ENCODE measurements at regions not wholly inside any gene's neighbourhood (a gene's known extent, or its start where the extent isn't known, plus 50 kb on each side); places are given as distances from the start of the nearest gene placed in this dataset.

DNA sequence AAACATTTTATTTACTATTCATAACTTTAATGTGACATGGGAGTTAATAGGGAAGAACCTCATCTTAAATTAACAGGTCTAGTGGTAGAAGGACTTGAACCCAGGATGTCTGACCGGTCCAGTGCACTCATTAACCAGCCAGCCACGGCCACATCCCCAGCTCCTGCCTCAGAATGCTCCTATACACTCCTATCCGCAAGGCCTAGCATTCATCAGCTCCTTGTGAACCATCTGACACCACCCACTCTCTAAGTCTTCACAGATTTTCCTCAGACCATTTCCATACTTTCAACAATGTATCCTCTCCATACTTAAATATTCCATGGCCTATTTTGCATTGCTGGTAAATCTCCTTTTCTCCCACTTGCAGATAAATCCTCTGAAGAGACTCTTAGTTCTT, 98.3 kb downstream of the KLF12 start:
- Mint-ChIP-seq H3K4me3 (no peak overlapping the region), H3K27me3 (no peaks in the 10 kb centered on the region), H3K36me3 (peaks cover 2 to 11% of the 10 kb centered on the region in 2 donors), H3K9me3 (no peaks in the 10 kb centered on the region), H3K27ac (no peak overlapping the region), H3K4me1 (peaks cover 19 to 42% of the 10 kb centered on the region in 2 donors)
- DNase-seq (no peak), ATAC-seq (replicated peaks) (no peak)

DNA sequence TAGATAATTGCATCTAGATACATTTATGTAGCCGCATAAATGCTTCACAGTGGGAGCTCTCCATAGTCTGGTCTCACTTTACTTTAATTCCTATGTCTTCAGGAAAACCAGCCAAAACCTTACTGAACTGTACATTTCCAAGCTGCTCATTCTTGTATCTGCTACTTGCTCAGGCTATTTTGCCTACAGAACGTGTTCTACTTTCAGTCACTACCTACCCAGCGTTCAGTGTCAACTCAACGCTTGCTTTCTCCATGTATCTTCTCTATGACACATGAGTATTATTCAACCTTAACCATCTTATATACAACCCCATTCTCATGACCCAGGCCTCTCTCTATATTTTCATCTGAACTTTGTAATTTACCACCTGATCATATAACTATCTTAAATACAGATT, 101.9 kb downstream of the KLF12 start:
- ATAC-seq (replicated peaks): no peak
- Mint-ChIP-seq H3K27ac (no peak overlapping the region), H3K27me3 (no peaks in the 10 kb centered on the region)

DNA sequence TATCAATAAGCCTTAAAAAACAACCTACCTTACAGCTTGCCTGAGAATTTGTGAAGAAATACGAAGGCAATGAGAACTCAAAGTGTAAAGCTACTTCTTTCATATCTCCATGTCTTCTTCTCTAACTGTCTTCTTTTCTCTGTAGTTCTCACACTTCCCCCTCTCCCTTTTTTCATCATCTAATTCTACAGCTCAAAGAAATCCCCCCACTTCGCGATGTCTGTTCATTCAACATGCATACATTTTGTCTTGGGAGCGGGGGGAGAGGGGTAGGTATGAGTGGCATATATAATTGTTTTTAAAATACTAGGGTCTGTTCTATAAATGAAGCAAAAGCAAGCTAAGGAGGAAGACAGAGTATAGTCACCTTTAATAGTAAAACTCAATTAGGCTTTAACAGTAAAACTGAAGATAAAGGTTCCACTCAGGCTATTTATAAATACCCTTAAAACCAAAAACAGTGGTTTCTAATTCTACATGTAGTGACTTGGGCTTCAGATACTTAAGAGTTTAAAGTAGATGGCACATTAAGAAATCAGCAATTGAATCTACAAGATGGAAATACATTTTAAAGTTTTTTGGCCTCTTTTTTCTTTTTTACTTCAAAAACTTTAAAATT, 106.9 kb downstream of the KLF12 start:
- DNase-seq (no peak), ATAC-seq (replicated peaks) (peak; percentile 33 to 44)
- Mint-ChIP-seq H3K27ac (peak overlapping the region; percentile 6), H3K36me3 (peaks cover 15 to 16% of the 10 kb centered on the region in 2 donors), H3K4me3 (peak overlapping the region; percentile 71 to 84), H3K4me1 (peaks cover 24 to 56% of the 10 kb centered on the region in 2 donors), H3K9me3 (peaks cover 3 to 10% of the 10 kb centered on the region in 2 donors), H3K27me3 (no peaks in the 10 kb centered on the region)

More for the DNA sequence above, 101.9 kb downstream of the KLF12 start:
- no peak for DNase-seq
- no peaks in the 10 kb centered on the region for H3K9me3 Mint-ChIP-seq
- peaks cover 0 to 10% of the 10 kb centered on the region in 2 donors for H3K36me3 Mint-ChIP-seq
- no peak overlapping the region for H3K4me3 Mint-ChIP-seq
- peaks cover 12 to 43% of the 10 kb centered on the region in 2 donors for H3K4me1 Mint-ChIP-seq

DNA sequence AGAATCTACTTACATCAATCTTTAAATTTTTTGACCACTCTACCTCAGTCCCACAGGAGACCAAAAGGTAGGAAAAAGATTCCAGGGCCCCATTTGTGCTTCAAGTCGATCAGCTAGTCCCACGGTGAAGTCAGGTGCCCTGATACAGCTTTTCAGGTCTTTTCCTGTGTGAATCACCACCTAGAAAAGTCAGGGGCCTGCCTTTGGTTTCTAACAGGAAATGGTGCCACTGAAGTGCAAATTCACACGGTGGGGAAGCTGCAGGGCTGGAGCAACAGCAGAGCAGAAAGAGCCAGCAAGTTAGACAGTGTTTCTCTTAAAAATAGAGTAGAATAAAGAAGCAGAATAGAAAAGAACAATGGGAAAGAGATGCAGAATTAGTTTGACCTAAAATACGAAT, 107.5 kb downstream of the KLF12 start:
- peaks cover 16 to 20% of the 10 kb centered on the region in 2 donors for H3K36me3 Mint-ChIP-seq
- peak; percentile 42 for DNase-seq
- H3K27me3 Mint-ChIP-seq: no peaks in the 10 kb centered on the region
- peak; percentile 94 to 98 for ATAC-seq (replicated peaks)
- H3K9me3 Mint-ChIP-seq: peaks cover 4 to 12% of the 10 kb centered on the region in 2 donors
- peak overlapping the region; percentile 71 to 84 for H3K4me3 Mint-ChIP-seq
- H3K27ac Mint-ChIP-seq: peak overlapping the region; percentile 87
- peaks cover 24 to 61% of the 10 kb centered on the region in 2 donors for H3K4me1 Mint-ChIP-seq

DNA sequence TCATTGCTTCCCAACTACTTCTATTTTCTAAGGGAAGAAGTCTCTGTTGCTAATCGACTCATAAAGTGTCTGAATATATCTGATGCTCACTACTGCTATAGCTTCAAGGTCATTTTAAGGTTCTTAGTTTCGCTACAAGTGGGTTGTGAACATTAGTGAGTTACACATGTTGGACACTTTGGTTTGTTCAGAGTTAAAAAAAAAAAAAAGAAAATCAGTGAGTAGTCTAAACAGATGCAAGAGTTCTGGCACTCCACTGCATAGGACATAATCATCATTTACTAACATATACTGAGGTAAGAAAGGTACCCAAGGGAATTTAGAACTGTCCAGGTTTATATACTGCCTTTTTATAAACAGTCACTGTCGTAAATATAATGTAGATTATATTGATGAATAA, 108.8 kb downstream of the KLF12 start:
- peaks cover 17 to 31% of the 10 kb centered on the region in 2 donors for H3K36me3 Mint-ChIP-seq
- no peaks in the 10 kb centered on the region for H3K27me3 Mint-ChIP-seq
- H3K9me3 Mint-ChIP-seq: peaks cover 4 to 12% of the 10 kb centered on the region in 2 donors
- no peak for ATAC-seq (replicated peaks)
- no peak overlapping the region for H3K27ac Mint-ChIP-seq
- peaks cover 27 to 58% of the 10 kb centered on the region in 2 donors for H3K4me1 Mint-ChIP-seq
- DNase-seq: no peak
- no peak overlapping the region for H3K4me3 Mint-ChIP-seq

DNA sequence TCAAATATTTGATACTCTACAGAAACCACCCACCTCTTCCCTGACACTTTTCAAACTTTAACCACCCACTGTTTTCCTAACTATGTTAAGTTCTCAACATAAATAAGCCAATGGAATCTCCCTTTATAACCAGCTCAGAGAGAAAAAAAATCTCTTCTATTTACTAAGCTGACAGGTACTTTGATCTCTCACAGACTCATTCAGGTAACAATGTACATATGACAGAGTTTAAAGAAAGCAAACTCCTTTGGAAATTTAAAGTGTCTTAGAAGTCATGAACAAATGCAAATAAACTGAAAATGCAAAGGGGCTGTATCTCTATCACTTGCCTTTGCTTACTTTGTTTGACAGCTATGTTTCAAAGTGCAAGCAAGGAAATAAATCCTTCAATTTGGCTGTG, 109.3 kb downstream of the KLF12 start:
- ATAC-seq (replicated peaks): no peak
- H3K27me3 Mint-ChIP-seq: no peaks in the 10 kb centered on the region
- DNase-seq: no peak
- peaks cover 29 to 53% of the 10 kb centered on the region in 2 donors for H3K4me1 Mint-ChIP-seq
- H3K36me3 Mint-ChIP-seq: peaks cover 19 to 34% of the 10 kb centered on the region in 2 donors
- peaks cover 6 to 12% of the 10 kb centered on the region in 2 donors for H3K9me3 Mint-ChIP-seq
- H3K27ac Mint-ChIP-seq: no peak overlapping the region
- no peak overlapping the region for H3K4me3 Mint-ChIP-seq

DNA sequence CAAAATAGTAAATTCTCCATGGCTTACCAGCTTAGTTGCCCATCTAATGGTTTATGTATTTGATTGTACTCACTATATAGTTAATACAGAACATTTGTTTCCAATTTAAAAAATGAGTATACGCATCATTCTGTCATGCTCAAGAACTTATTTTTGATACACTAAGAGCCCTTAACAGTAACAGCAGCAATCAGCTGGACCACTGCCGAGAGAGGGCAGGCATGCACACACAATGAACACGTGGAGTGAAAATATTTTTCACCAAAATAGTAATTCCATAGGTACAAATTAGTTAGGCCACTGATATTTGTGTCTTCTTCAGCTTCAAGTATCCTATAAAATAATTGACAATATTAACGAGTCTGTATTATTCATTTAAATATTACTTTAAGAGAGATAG, 109.9 kb downstream of the KLF12 start:
- DNase-seq: no peak
- Mint-ChIP-seq H3K4me3 (no peak overlapping the region), H3K27ac (no peak overlapping the region), H3K9me3 (peaks cover 6 to 12% of the 10 kb centered on the region in 2 donors), H3K4me1 (peaks cover 26 to 47% of the 10 kb centered on the region in 2 donors), H3K36me3 (peaks cover 19 to 34% of the 10 kb centered on the region in 2 donors), H3K27me3 (no peaks in the 10 kb centered on the region)
- ATAC-seq (replicated peaks): no peak

DNA sequence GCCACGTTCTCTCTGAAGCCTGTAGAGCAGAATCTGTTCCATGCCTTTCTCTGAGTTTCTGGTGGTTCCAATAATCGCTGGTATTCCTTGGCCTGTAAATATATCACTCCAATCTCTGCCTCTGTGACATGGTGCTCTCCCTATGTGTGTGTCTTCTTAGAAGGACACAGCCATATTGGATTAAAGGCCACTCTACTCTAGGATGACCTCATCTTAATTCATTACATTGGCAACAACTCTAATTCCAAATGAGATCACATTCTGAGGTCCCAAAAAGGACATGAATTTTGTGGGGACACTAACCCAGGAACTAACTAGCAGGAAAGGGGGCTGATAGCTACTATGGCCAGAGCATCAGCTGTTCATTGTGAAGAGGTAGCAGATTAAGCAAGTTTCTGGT, 110.7 kb downstream of the KLF12 start:
- H3K27me3 Mint-ChIP-seq: no peaks in the 10 kb centered on the region
- peaks cover 26 to 47% of the 10 kb centered on the region in 2 donors for H3K4me1 Mint-ChIP-seq
- H3K4me3 Mint-ChIP-seq: no peak overlapping the region
- no peak for DNase-seq
- H3K36me3 Mint-ChIP-seq: peaks cover 19 to 34% of the 10 kb centered on the region in 2 donors
- peaks cover 6 to 12% of the 10 kb centered on the region in 2 donors for H3K9me3 Mint-ChIP-seq
- no peak overlapping the region for H3K27ac Mint-ChIP-seq
- ATAC-seq (replicated peaks): no peak

DNA sequence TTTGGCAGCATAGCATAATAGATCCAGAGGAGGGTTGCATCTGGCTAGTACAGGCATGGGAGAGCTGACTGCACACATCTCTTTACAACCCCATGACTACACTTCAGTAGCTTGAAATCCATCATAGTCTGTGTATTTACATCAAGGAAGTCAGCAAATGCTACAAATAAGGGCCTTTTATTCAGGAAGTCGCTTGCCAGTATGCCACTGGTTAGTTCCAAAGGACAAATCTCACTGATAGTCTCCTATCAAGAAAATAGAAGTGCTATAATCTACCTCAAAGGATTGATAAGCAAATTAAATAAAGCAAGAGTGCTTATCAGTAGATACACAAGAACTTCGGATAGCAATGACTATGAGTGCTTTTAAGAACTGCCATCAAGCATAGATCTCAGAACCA, 112.7 kb downstream of the KLF12 start:
- H3K4me3 Mint-ChIP-seq: no peak overlapping the region
- peaks cover 26 to 40% of the 10 kb centered on the region in 2 donors for H3K4me1 Mint-ChIP-seq
- H3K27ac Mint-ChIP-seq: no peak overlapping the region
- H3K9me3 Mint-ChIP-seq: peaks cover 6 to 12% of the 10 kb centered on the region in 2 donors
- peaks cover 19 to 34% of the 10 kb centered on the region in 2 donors for H3K36me3 Mint-ChIP-seq
- ATAC-seq (replicated peaks) (no peak), DNase-seq (no peak)
- no peaks in the 10 kb centered on the region for H3K27me3 Mint-ChIP-seq

DNA sequence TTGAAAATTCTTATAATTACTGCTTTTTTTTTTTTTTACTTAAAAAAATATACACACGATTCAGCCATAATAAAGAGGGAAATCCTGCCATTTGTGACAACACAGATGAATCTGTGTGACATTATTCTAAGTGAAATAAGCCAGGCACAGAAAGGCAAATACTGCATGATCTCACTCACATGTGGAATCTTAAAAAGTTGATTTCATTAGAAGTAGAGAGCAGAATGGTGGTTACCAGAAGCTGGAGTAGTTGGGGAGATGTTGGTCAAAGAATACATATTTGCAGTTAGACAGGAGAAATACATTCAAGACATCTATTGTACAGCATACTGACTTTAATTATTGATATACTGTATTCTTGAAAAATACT, 116.2 kb downstream of the KLF12 start:
- Mint-ChIP-seq H3K27me3 (no peaks in the 10 kb centered on the region), H3K9me3 (peaks cover 4 to 8% of the 10 kb centered on the region in 2 donors), H3K4me3 (no peak overlapping the region), H3K27ac (no peak overlapping the region), H3K36me3 (peaks cover 11 to 27% of the 10 kb centered on the region in 2 donors), H3K4me1 (peaks cover 19 to 23% of the 10 kb centered on the region in 2 donors)
- ATAC-seq (replicated peaks): no peak
- no peak for DNase-seq

DNA sequence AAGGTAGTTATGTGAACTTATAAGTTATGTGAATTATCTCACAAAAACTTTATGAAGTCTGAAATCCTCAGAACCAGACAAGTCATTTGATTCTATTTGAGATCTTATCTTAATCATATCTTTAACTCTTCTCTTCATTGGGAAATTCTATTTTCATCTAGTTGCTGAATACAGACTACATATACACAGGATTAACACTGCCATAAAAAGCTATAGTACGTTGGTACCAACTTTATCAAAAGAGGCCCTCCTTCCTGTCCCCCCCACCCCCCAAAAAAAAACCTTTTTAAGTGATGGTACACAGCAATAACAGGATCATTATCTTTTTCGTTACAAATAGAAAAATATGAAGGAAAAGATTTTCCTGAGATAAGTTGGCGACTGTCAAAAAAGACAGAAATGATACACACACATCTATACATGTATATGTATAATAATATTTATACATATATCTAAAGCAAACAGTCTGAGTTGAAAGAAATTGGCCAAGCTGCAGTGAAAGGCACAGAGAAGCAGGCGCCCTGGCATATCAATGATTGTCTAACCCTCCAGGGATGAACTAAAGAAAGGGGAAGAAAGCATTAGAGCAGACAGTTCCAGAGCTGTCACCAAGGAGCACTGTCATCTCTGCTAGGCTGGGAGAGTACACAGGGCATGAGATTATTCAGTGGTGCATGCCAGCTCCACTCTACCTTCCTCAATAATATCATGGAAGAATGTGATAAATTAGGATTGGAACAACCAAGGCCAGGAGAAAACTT, 116.7 kb downstream of the KLF12 start:
- Mint-ChIP-seq H3K27ac (no peak overlapping the region), H3K36me3 (peaks cover 5 to 22% of the 10 kb centered on the region in 2 donors), H3K4me1 (peaks cover 19 to 21% of the 10 kb centered on the region in 2 donors), H3K4me3 (no peak overlapping the region), H3K27me3 (no peaks in the 10 kb centered on the region), H3K9me3 (peaks cover 4% of the 10 kb centered on the region in 2 donors)
- ATAC-seq (replicated peaks): peak; percentile 94 to 98
- no peak for DNase-seq

DNA sequence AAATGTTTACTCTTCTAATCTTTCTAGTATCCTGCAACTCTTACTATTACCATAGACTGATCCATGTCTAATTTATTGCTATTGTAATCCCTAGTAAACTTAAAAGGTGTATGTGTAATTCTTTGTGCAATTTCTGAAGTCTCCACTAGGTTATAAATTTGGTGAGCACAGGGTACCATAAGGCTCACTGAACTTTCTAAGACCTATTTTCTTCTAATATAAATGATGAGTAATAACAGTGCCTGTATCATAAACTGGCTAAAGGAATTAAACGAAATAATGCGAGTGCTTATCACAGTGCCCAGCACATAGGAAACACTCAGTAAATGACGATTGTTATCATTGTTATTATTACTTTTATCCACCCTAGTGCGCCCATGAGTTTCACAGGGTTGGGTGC, 119.1 kb downstream of the KLF12 start:
- Mint-ChIP-seq H3K9me3 (no peaks in the 10 kb centered on the region), H3K4me3 (no peak overlapping the region), H3K36me3 (peaks cover 0 to under 1% of the 10 kb centered on the region in 2 donors), H3K4me1 (peaks cover 15 to 17% of the 10 kb centered on the region in 2 donors), H3K27me3 (no peaks in the 10 kb centered on the region), H3K27ac (no peak overlapping the region)
- ATAC-seq (replicated peaks) (peak; percentile 55 to 59), DNase-seq (no peak)

DNA sequence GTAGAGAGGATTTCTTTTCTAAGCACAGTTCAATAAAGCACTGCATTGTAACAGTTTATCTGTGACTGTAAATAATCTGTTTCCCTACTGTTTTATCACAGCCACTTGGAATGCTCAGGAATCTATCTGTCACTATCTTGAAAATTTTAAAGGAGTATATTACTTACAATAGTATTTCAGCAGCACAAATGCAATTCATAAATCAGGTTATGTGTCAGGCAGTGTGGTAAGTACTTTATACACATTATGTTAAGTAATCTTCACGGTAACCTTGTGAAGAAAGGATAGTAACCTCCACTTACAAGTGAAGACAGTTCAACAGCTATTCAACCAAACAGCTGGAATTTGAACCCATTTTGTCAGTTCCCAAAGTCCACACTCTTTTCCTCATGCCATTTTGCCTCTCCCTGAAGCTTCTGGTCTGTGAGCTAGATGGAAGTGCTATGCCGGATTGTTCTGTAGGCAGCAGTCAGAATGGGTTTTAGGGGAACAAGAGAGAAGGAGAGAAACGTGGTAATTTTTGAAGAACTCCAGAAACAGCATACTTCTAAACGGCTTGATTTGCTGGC, 125.0 kb downstream of the KLF12 start:
- DNase-seq (no peak), ATAC-seq (replicated peaks) (no peak)
- H3K36me3 Mint-ChIP-seq: peaks cover 0 to 4% of the 10 kb centered on the region in 2 donors
- H3K27me3 Mint-ChIP-seq: no peaks in the 10 kb centered on the region
- no peak overlapping the region for H3K4me3 Mint-ChIP-seq
- H3K9me3 Mint-ChIP-seq: no peaks in the 10 kb centered on the region
- H3K27ac Mint-ChIP-seq: no peak overlapping the region
- H3K4me1 Mint-ChIP-seq: peaks cover 19 to 22% of the 10 kb centered on the region in 2 donors

DNA sequence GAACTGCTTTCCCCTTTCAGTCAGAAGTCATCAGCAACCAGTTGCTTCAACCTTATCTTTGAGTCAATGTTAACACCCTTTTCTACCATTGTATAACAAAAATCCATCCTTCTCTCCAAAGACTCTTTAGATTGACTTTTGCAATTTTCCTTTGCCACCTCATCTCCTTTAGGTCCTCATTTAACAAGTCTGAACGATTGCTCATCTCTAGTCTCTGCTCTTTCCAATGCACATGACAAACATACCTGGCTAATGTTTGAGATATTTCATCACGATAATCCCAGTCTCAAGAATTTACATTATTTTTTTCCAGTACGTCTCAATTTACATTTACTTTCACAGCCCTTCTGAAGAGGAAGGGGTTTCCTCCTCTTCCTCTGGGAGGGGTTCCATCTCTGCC, 127.5 kb downstream of the KLF12 start:
- Mint-ChIP-seq H3K27me3 (no peaks in the 10 kb centered on the region), H3K4me3 (no peak overlapping the region), H3K9me3 (no peaks in the 10 kb centered on the region), H3K4me1 (peaks cover 17 to 18% of the 10 kb centered on the region in 2 donors), H3K36me3 (peaks cover 0 to 4% of the 10 kb centered on the region in 2 donors), H3K27ac (no peak overlapping the region)
- DNase-seq (no peak), ATAC-seq (replicated peaks) (no peak)

Measured in stimulated activated naive B cell treated with anti-CD40 and anti-IgM and Interleukin-4, amounts not matched to agents 10 μg/mL and 1 μg/mL and 100 μg/mL, for 72 hours (primary cell).